GM12878 (cell line): ENCODE measurements at regions not wholly inside any gene's neighbourhood (a gene's known extent, or its start where the extent isn't known, plus 50 kb on each side); places are given as distances from the start of the nearest gene placed in this dataset.

Experiments used
- ATAC-seq: fragments of 200-7000 bp; cut with Tn5 transposase; 3 replicates; pipeline ENCODE4 v1.9.1; 2020; ENCODE audit warnings: mild to moderate bottlenecking, moderate library complexity
- BruUV-seq: library from RNA; stranded (reverse); fragments of 400-500 nt; replicated peaks from 2 replicates; lab custom pipeline; 2021; lab: Mats Ljungman, UMichigan
- CTCF ChIA-PET: fragments of 300-600 bp; sonication (Branson Sonifier 250); formaldehyde crosslinking; extraction: SDS; loops from one replicate; lab custom pipeline; 2021; ENCODE audit warnings: inconsistent platforms; lab: Yijun Ruan, JAX
- POLR2A ChIA-PET: fragments of 350-600 bp; formaldehyde crosslinking; extraction: SDS; loops from one replicate; lab custom pipeline; 2021; ENCODE audit warnings: inconsistent platforms; lab: Charles Lee
- RAD21 ChIA-PET: fragments of 300-600 bp; sonication (Branson Sonifier 250); formaldehyde crosslinking; loops from one replicate; lab custom pipeline; 2023; ENCODE audit warnings: antibody characterized with exemption; ENCODE audit not compliant: unreplicated experiment; lab: Charles Lee
- SMC1A ChIA-PET: fragments of 300-600 bp; sonication (Branson Sonifier 250); formaldehyde crosslinking; loops from one replicate; lab custom pipeline; 2023; ENCODE audit not compliant: unreplicated experiment, uncharacterized antibody; lab: Charles Lee
- DNase-seq: peaks from one replicate; pipeline ENCODE4 v3.0.0-alpha.2; 2011; ENCODE audit warnings: low read depth, low spot score
- FAIRE-seq: peaks from 3 replicates; lab custom pipeline; 2011; peaks lifted over from hg19 to GRCh38; lab: Jason Lieb, UNC
- H2AFZ ChIP-seq: 2 replicates; pipeline ENCODE4 v1.6.0; 2011; ENCODE audit warnings: low read depth, low read length, control low read depth; ENCODE audit not compliant: control insufficient read depth
- H3K27ac ChIP-seq: 2 replicates; pipeline ENCODE4 v1.5.1; 2011; ENCODE audit warnings: control low read depth; ENCODE audit not compliant: control insufficient read depth, insufficient read depth
- H3K27me3 ChIP-seq, 2 experiments: replicated peaks in 1 of 2; 2 replicates each; pipeline versions ENCODE4 v1.6.0 to v1.6.1; 2011; ENCODE audit warnings: low read length in 1 of 2; ENCODE audit not compliant: control insufficient read depth in 2 of 2, insufficient read depth in 2 of 2
- H3K36me3 ChIP-seq, 2 experiments: 2 replicates each; pipeline ENCODE4 v1.5.1; 2011; ENCODE audit warnings: low read length in 1 of 2; ENCODE audit not compliant: control insufficient read depth in 2 of 2, insufficient read depth in 2 of 2
- H3K4me1 ChIP-seq: 2 replicates; pipeline ENCODE4 v1.6.1; 2011; ENCODE audit warnings: mild to moderate bottlenecking, low read length, moderate library complexity, mixed read lengths; ENCODE audit not compliant: control insufficient read depth, insufficient read depth
- H3K4me2 ChIP-seq: 2 replicates; pipeline ENCODE4 v1.6.0; 2011; ENCODE audit warnings: control low read depth; ENCODE audit not compliant: control insufficient read depth, insufficient read depth
- H3K4me3 ChIP-seq: fragments of 200-600 bp; sonication (generic); 2 replicates; pipeline ENCODE4 v1.5.1; 2016
- H3K79me2 ChIP-seq: 2 replicates; pipeline ENCODE4 v1.6.0; 2011; ENCODE audit warnings: low read length; ENCODE audit not compliant: control insufficient read depth, insufficient read depth
- H3K9ac ChIP-seq: 2 replicates; pipeline ENCODE4 v1.8.0; 2011; ENCODE audit warnings: low read length, control low read depth, mixed read lengths; ENCODE audit not compliant: control insufficient read depth, insufficient read depth
- H3K9me3 ChIP-seq: replicated peaks from 3 replicates; pipeline ENCODE4 v1.5.1; 2011; ENCODE audit warnings: mild to moderate bottlenecking, low read length; ENCODE audit not compliant: control insufficient read depth, insufficient read depth
- H4K20me1 ChIP-seq: 2 replicates; pipeline ENCODE4 v1.6.0; 2011; ENCODE audit not compliant: control insufficient read depth, insufficient read depth
- CHD2 ChIP-seq: IDR thresholded peaks from 2 replicates; pipeline ENCODE4 v1.6.1; 2011; ENCODE audit warnings: low read depth, low read length, improper control_type of control experiment, borderline replicate concordance
- CREB1 ChIP-seq: IDR thresholded peaks from 2 replicates; pipeline ENCODE4 v1.6.1; 2012; ENCODE audit warnings: low read depth, mild to moderate bottlenecking, inconsistent platforms
- ESRRA ChIP-seq: IDR thresholded peaks from 2 replicates; pipeline ENCODE4 v1.6.1; 2012; ENCODE audit warnings: mild to moderate bottlenecking, low read length, improper control_type of control experiment
- GABPA ChIP-seq: IDR thresholded peaks from 2 replicates; pipeline ENCODE4 v1.6.1; 2014; ENCODE audit warnings: antibody characterized with exemption, low read depth, mild to moderate bottlenecking, inconsistent platforms
- GATAD2B ChIP-seq: fragments of 450-650 bp; conservative IDR thresholded peaks from 2 replicates; pipeline ENCODE4 v1.6.1; 2017; ENCODE audit warnings: low read depth, mild to moderate bottlenecking, moderate library complexity
- MTA2 ChIP-seq: fragments of 450-650 bp; IDR thresholded peaks from 2 replicates; pipeline ENCODE4 v1.6.1; 2016; ENCODE audit warnings: low read depth, mild to moderate bottlenecking, moderate library complexity
- MXI1 ChIP-seq: fragments of 150-350 bp; IDR thresholded peaks from 2 replicates; pipeline ENCODE4 v1.6.1; 2011; ENCODE audit warnings: low read depth, mild to moderate bottlenecking, inconsistent platforms, low read length, improper control_type of control experiment
- PBX3 ChIP-seq: IDR thresholded peaks from 2 replicates; pipeline ENCODE4 v1.6.1; 2011; ENCODE audit warnings: mild to moderate bottlenecking, low read depth, low read length, moderate library complexity; ENCODE audit not compliant: insufficient replicate concordance
- SIN3A ChIP-seq: IDR thresholded peaks from 2 replicates; pipeline ENCODE4 v1.6.1; 2012; ENCODE audit warnings: low read depth, low read length, improper control_type of control experiment
- STAT3 ChIP-seq: IDR thresholded peaks from 2 replicates; pipeline ENCODE4 v1.6.1; 2011; ENCODE audit warnings: low read depth, low read length, improper control_type of control experiment
- USF1 ChIP-seq: IDR thresholded peaks from 2 replicates; pipeline ENCODE4 v1.6.1; 2011; ENCODE audit warnings: borderline replicate concordance, low read depth, mild to moderate bottlenecking, moderate library complexity, mixed read lengths, low read length; ENCODE audit not compliant: insufficient read depth; ENCODE audit errors: extremely low read length
- ZNF384 ChIP-seq: IDR thresholded peaks from 2 replicates; pipeline ENCODE4 v1.6.1; 2012; ENCODE audit warnings: low read depth, mild to moderate bottlenecking, low read length, improper control_type of control experiment, borderline replicate concordance
- ZNF687 ChIP-seq: fragments of 450-650 bp; IDR thresholded peaks from 2 replicates; pipeline ENCODE4 v1.6.1; 2017; ENCODE audit warnings: mild to moderate bottlenecking, moderate library complexity
- WGBS: methylation state at CpG from one replicate; pipeline ENCODE4 v1.1.6; 2016; ENCODE audit warnings: low lambda C conversion rate; ENCODE audit not compliant: insufficient replicate concordance, insufficient coverage; ENCODE audit errors: missing lambda C conversion rate; 5-methylcytosine and 5-hydroxymethylcytosine counted together
- in situ Hi-C: fragments of 300-500 bp; cut with MboI; formaldehyde crosslinking; loops from 9 replicates; pipeline ENCODE4 v1.14.3; 2018; ENCODE audit warnings: mixed read lengths
- intact Hi-C: fragments of 100-400 bp; cut with micrococcal nuclease; formaldehyde crosslinking; loops from one replicate; pipeline ENCODE4 v1.14.2; 2022; ENCODE audit not compliant: unreplicated experiment
- TF ChIP-seq, protein P1 (sequence below): IDR thresholded peaks from 2 replicates; pipeline ENCODE4 v1.6.1; 2011; ENCODE audit warnings: low read depth, mild to moderate bottlenecking, low read length, moderate library complexity, borderline replicate concordance; ENCODE audit errors: extremely low read depth

DNA sequence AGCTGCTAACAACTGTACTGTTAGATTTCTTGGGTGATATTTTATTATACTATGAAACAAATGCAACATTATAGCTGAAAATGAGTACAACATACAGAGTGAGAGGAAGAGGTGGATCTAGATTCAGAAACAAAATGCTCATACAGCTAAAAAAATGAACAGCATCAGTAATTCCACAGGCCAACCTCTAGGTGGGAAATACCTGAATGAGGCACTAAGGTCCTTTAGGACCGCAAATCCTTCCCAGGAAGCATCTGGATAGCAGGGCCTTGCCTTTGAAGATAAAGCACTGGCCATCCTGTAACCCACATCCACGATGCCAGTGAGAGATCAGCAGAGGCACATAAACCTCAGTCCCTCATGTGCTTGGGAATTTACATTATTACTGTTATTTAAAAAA is 310.8 kb downstream of the YTHDC2 start:
- Histone ChIP-seq H2AFZ (no peak overlapping the region), H4K20me1 (no peaks in the 10 kb centered on the region), H3K9ac (no peak overlapping the region), H3K27ac (no peak overlapping the region), H3K27me3 (no peaks in the 10 kb centered on the region), H3K9me3 (no peaks in the 10 kb centered on the region), H3K79me2 (no peaks in the 10 kb centered on the region), H3K4me1 (no peaks in the 10 kb centered on the region), H3K4me3 (no peak overlapping the region), H3K4me2 (no peak overlapping the region), H3K36me3 (no peaks in the 10 kb centered on the region)
- no peak for TF ChIP-seq GATAD2B
- TF ChIP-seq GABPA, result no peak
- TF ChIP-seq ZNF687, result no peak
- TF ChIP-seq PBX3, result no peak
- TF ChIP-seq SIN3A, result no peak
- no peak for TF ChIP-seq ZNF384
- TF ChIP-seq, protein P1, sequence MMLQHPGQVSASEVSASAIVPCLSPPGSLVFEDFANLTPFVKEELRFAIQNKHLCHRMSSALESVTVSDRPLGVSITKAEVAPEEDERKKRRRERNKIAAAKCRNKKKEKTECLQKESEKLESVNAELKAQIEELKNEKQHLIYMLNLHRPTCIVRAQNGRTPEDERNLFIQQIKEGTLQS, result no peak
- TF ChIP-seq MTA2, result no peak
- TF ChIP-seq ESRRA, result no peak
- TF ChIP-seq USF1, result no peak
- TF ChIP-seq CHD2, result no peak
- TF ChIP-seq STAT3, result no peak
- no peak for TF ChIP-seq CREB1
- no peak for TF ChIP-seq MXI1
- in situ Hi-C loops, result no loop called here
- ATAC-seq (no peak), DNase-seq (no peak), FAIRE-seq (no peak)
- SMC1A ChIA-PET, result no interaction called here
- WGBS, result 0% methylated on average over 2 of the region's 2 CpGs
- intact Hi-C loops, result no loop called here
- BruUV-seq, result no TSS peak
- CTCF ChIA-PET, result no interaction called here
- POLR2A ChIA-PET, result no interaction called here
- RAD21 ChIA-PET, result no interaction called here
